Astrocyte (in vitro differentiated cells and primary cell): ENCODE measurements at regions not wholly inside any gene's neighbourhood (a gene's known extent, or its start where the extent isn't known, plus 50 kb on each side); places are given as distances from the start of the nearest gene placed in this dataset.
"Not testable (repeated sequence)": the region's sequence is repeated elsewhere in the genome, so short reads cannot be mapped to it uniquely, and the experiment has no call there.

ENCODE experiments used
- DNase-seq: peaks from one replicate; pipeline ENCODE4 v3.0.0-alpha.2; 2010; ENCODE audit warnings: low read depth
- FAIRE-seq: peaks from 2 replicates; lab custom pipeline; 2011; peaks lifted over from hg19 to GRCh38; lab: Jason Lieb, UNC
- H2AFZ ChIP-seq: 2 replicates; pipeline ENCODE4 v1.6.0; 2012; ENCODE audit warnings: low read depth, low read length, inconsistent platforms
- H3K27ac ChIP-seq: 2 replicates; pipeline ENCODE4 v1.5.1; 2011; ENCODE audit warnings: low read depth, low read length, inconsistent platforms
- H3K27me3 ChIP-seq: 2 replicates; pipeline ENCODE4 v1.6.0; 2011; ENCODE audit warnings: low read length, inconsistent platforms; ENCODE audit not compliant: insufficient read depth
- H3K36me3 ChIP-seq: 2 replicates; pipeline ENCODE4 v1.5.1; 2011; ENCODE audit warnings: low read length, inconsistent platforms; ENCODE audit not compliant: insufficient read depth
- H3K4me1 ChIP-seq: 2 replicates; pipeline ENCODE4 v1.5.1; 2011; ENCODE audit warnings: low read length, inconsistent platforms; ENCODE audit not compliant: insufficient read depth
- H3K4me2 ChIP-seq: 2 replicates; pipeline ENCODE4 v1.6.0; 2012; ENCODE audit warnings: low read length, inconsistent platforms
- H3K4me3 ChIP-seq: 2 replicates; pipeline ENCODE4 v1.5.1; 2011; ENCODE audit warnings: low read depth, mild to moderate bottlenecking, low read length, inconsistent platforms; ENCODE audit not compliant: insufficient read depth
- H3K79me2 ChIP-seq: 2 replicates; pipeline ENCODE4 v1.6.0; 2012; ENCODE audit warnings: mild to moderate bottlenecking, low read length, inconsistent platforms; ENCODE audit not compliant: insufficient read depth
- H3K9ac ChIP-seq: 2 replicates; pipeline ENCODE4 v1.6.0; 2012; ENCODE audit warnings: mild to moderate bottlenecking, low read length, inconsistent platforms
- H3K9me3 ChIP-seq: 2 replicates; pipeline ENCODE4 v1.5.1; 2012; ENCODE audit warnings: low read depth, mild to moderate bottlenecking, low read length, inconsistent platforms; ENCODE audit not compliant: insufficient read depth
- H4K20me1 ChIP-seq: 2 replicates; pipeline ENCODE4 v1.6.0; 2012; ENCODE audit warnings: low read length, inconsistent platforms; ENCODE audit not compliant: insufficient read depth
- H3K27ac Mint-ChIP-seq: one replicate; pipeline ENCODE4 v1.8.0; 2021; ENCODE audit warnings: mild to moderate bottlenecking, mixed read lengths; ENCODE audit not compliant: unreplicated experiment
- H3K27me3 Mint-ChIP-seq: one replicate; pipeline ENCODE4 v1.8.0; 2021; ENCODE audit warnings: low read depth, mixed read lengths; ENCODE audit not compliant: unreplicated experiment
- H3K36me3 Mint-ChIP-seq: one replicate; pipeline ENCODE4 v1.8.0; 2021; ENCODE audit warnings: low read depth, mixed read lengths; ENCODE audit not compliant: unreplicated experiment
- H3K4me1 Mint-ChIP-seq: one replicate; pipeline ENCODE4 v1.8.0; 2021; ENCODE audit warnings: low read depth, mixed read lengths; ENCODE audit not compliant: unreplicated experiment
- H3K4me3 Mint-ChIP-seq: one replicate; pipeline ENCODE4 v1.8.0; 2021; ENCODE audit warnings: mild to moderate bottlenecking, moderate library complexity, mixed read lengths; ENCODE audit not compliant: unreplicated experiment
- H3K9me3 Mint-ChIP-seq: one replicate; pipeline ENCODE4 v1.8.0; 2021; ENCODE audit warnings: mild to moderate bottlenecking, mixed read lengths; ENCODE audit not compliant: unreplicated experiment
- EZH2 ChIP-seq: IDR thresholded peaks from 2 replicates; pipeline ENCODE4 v1.6.1; 2012; ENCODE audit warnings: mild to moderate bottlenecking, low read length, inconsistent platforms; ENCODE audit not compliant: insufficient read depth
- TF ChIP-seq, protein P1 (sequence below): IDR thresholded peaks from 2 replicates; pipeline ENCODE4 v1.5.1; 2011; ENCODE audit warnings: low read depth, mild to moderate bottlenecking, inconsistent platforms, low read length, moderate library complexity; ENCODE audit not compliant: insufficient read depth

DNA sequence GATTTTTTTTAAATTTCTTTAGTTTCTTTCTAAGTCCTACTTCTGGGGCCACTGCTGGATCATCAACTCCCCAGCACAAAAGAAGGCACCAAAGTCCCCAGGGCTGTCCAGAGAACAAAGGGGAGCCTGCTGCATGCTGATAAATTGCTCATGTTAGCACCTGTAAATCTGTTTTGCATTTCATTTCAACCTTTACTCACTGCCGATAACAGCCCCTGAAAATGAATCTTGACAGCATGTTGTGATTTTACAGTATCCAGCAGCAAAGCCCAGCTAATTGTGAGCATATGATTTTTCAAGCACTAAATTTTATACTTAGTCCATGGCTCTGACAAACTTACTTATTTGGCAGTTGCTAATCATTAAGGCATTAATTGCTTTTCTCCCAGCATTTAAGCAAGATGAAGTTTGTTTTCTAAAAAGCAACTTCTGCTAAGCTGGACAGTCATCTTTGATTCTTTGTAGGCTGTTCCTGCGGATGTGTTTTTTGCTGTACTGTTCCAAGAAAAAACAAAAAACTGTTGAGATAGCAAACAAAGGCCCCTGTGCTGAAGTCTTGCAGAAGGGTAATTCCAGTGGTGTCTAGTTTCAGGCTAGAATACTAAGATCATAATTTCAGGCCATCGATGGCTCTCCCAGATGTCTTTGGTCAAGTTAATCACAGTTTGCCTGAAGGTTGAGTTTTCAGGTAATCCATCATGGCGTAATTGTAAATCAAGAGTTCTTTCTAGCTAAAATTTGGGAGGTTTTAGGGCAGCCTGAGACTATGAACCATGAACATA, 73.1 kb upstream of the GAS1 start:
- Histone ChIP-seq H2AFZ (no peak overlapping the region), H3K4me2 (no peak overlapping the region), H3K9me3 (no peaks in the 10 kb centered on the region), H3K79me2 (no peaks in the 10 kb centered on the region), H4K20me1 (no peaks in the 10 kb centered on the region), H3K9ac (no peak overlapping the region), H3K27ac (no peak overlapping the region), H3K4me3 (no peak overlapping the region), H3K4me1 (no peaks in the 10 kb centered on the region), H3K27me3 (no peaks in the 10 kb centered on the region), H3K36me3 (no peaks in the 10 kb centered on the region)
- H3K36me3 Mint-ChIP-seq = no peaks in the 10 kb centered on the region
- TF ChIP-seq, protein P1, sequence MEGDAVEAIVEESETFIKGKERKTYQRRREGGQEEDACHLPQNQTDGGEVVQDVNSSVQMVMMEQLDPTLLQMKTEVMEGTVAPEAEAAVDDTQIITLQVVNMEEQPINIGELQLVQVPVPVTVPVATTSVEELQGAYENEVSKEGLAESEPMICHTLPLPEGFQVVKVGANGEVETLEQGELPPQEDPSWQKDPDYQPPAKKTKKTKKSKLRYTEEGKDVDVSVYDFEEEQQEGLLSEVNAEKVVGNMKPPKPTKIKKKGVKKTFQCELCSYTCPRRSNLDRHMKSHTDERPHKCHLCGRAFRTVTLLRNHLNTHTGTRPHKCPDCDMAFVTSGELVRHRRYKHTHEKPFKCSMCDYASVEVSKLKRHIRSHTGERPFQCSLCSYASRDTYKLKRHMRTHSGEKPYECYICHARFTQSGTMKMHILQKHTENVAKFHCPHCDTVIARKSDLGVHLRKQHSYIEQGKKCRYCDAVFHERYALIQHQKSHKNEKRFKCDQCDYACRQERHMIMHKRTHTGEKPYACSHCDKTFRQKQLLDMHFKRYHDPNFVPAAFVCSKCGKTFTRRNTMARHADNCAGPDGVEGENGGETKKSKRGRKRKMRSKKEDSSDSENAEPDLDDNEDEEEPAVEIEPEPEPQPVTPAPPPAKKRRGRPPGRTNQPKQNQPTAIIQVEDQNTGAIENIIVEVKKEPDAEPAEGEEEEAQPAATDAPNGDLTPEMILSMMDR = no peak
- DNase-seq (no peak), FAIRE-seq (no peak)
- H3K4me3 Mint-ChIP-seq = no peak overlapping the region
- H3K4me1 Mint-ChIP-seq = no peaks in the 10 kb centered on the region
- no peak overlapping the region for H3K27ac Mint-ChIP-seq
- no peaks in the 10 kb centered on the region for H3K27me3 Mint-ChIP-seq
- peaks cover 3% of the 10 kb centered on the region for H3K9me3 Mint-ChIP-seq

DNA sequence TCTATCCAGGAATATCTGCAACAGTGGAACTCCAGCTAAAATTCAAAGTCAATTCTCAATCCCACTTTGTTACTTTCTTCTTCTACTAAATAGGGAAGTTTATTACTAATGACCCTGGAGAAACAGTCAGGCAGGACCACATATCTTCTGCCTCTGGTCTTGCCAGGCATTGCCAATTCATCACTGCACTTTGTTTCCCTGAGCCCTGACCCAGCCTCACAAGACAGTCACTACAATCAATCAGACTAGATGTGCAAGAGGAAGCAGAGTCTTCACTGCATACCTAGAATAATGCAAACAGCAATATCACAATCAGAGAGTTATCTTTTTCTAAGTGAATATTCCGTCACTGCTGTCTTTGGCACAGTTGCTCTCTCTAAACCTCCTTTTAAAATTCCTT, 74.9 kb upstream of the GAS1 start:
- FAIRE-seq (no peak), DNase-seq (no peak)
- Histone ChIP-seq H3K27me3 (no peaks in the 10 kb centered on the region), H2AFZ (no peak overlapping the region), H3K4me1 (no peaks in the 10 kb centered on the region), H3K79me2 (no peaks in the 10 kb centered on the region), H3K9ac (no peak overlapping the region), H3K4me2 (no peak overlapping the region), H3K9me3 (no peaks in the 10 kb centered on the region), H4K20me1 (no peaks in the 10 kb centered on the region), H3K36me3 (no peaks in the 10 kb centered on the region), H3K27ac (no peak overlapping the region), H3K4me3 (no peak overlapping the region)
- H3K36me3 Mint-ChIP-seq = no peaks in the 10 kb centered on the region
- no peak overlapping the region for H3K27ac Mint-ChIP-seq
- peaks cover 3% of the 10 kb centered on the region for H3K9me3 Mint-ChIP-seq
- no peaks in the 10 kb centered on the region for H3K27me3 Mint-ChIP-seq
- H3K4me1 Mint-ChIP-seq = no peaks in the 10 kb centered on the region
- H3K4me3 Mint-ChIP-seq = no peak overlapping the region
- TF ChIP-seq, protein P1 = no peak
- no peak for TF ChIP-seq EZH2

DNA sequence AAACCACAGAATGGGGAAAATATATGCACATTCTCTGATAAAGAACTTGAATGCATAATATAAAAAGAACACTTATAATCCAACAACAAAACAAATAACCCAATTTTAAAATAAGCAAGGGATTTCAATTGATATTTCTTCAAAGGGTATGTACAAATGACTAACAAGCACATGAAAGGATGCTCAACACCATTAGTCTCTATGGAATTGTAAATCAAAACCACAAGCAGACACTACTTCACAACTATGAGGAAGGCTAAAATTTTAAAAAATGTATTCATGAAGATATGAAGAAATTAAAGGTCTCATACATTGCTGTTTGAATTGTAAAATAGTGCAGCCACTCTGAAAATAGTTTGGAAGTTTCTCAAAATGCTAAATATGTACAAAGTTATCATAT, 78.9 kb upstream of the GAS1 start:
- TF ChIP-seq EZH2 = no peak
- TF ChIP-seq, protein P1 = no peak
- no peaks in the 10 kb centered on the region for H3K27me3 Mint-ChIP-seq
- DNase-seq (no peak), FAIRE-seq (no peak)
- Histone ChIP-seq H4K20me1 (no peaks in the 10 kb centered on the region), H3K36me3 (no peaks in the 10 kb centered on the region), H3K4me1 (no peaks in the 10 kb centered on the region), H3K4me2 (no peak overlapping the region), H3K9ac (no peak overlapping the region), H3K9me3 (no peaks in the 10 kb centered on the region), H3K27me3 (no peaks in the 10 kb centered on the region), H3K27ac (no peak overlapping the region), H2AFZ (no peak overlapping the region), H3K4me3 (no peak overlapping the region), H3K79me2 (no peaks in the 10 kb centered on the region)
- no peak overlapping the region for H3K27ac Mint-ChIP-seq
- no peaks in the 10 kb centered on the region for H3K36me3 Mint-ChIP-seq
- no peak overlapping the region for H3K4me3 Mint-ChIP-seq
- H3K9me3 Mint-ChIP-seq = peaks cover 3% of the 10 kb centered on the region
- no peaks in the 10 kb centered on the region for H3K4me1 Mint-ChIP-seq

DNA sequence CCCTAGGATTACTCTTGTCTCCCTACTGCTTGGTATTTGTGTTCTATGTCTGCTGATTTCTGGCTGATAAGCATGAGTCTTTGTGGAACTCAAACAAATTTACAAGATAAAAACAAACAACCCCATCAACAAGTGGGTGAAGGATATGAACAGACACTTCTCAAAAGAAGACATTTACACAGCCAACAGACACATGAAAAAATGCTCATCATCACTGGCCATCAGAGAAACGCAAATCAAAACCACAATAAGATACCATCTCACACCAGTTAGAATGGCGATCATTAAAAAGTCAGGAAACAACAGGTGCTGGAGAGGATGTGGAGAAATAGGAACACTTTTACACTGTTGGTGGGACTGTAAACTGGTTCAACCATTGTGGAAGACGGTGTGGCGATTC, 81.5 kb upstream of the GAS1 start:
- not testable (repeated sequence) for H3K79me2 ChIP-seq, H3K4me1 ChIP-seq, DNase-seq, H4K20me1 ChIP-seq, H3K4me2 ChIP-seq, H3K4me3 Mint-ChIP-seq, H3K9ac ChIP-seq, H3K4me1 Mint-ChIP-seq, H3K27me3 Mint-ChIP-seq, H3K9me3 ChIP-seq, H3K27me3 ChIP-seq, H3K36me3 ChIP-seq, H3K27ac Mint-ChIP-seq, FAIRE-seq, H2AFZ ChIP-seq, H3K36me3 Mint-ChIP-seq, H3K4me3 ChIP-seq, H3K27ac ChIP-seq, H3K9me3 Mint-ChIP-seq
